ENCODE measurements at regions not wholly inside any gene's neighbourhood (a gene's known extent, or its start where the extent isn't known, plus 50 kb on each side); places are given as distances from the start of the nearest gene placed in this dataset.
"Not testable (repeated sequence)": the region's sequence is repeated elsewhere in the genome, so short reads cannot be mapped to it uniquely, and the experiment has no call there.

DNA sequence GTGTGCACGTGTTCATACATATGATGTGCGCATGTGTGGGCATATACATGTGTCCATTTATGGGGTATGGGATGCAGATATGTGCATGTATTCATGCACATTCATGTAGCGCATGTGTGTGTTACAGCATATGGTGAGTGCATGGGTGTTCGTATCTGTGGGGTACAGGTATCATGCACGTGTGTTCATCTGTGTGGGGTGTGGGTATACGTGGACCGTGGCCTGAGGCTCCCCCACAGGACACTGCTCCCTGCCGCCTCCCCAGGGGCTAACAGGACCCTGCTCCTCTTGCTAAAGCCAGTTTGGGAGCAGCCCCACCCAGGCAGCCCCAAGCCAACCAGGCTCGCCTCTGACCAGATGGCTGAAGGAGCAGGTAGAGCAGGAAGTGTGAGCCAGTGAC lies 213.4 kb upstream of the POTEB2 start:
- H3K4me3 ChIP-seq; H3K9me3 ChIP-seq; H3K36me3 ChIP-seq (ENCODE audit: low read depth, missing control alignments); intact Hi-C loops (cut with DNase I; ENCODE audit: low total_unique reads); H3K27me3 ChIP-seq; H3K4me1 ChIP-seq; DNase-seq; H3K27ac ChIP-seq: not testable (repeated sequence)
- WGBS, 2 donors = no CpG with 5 or more reads among the region's 9 CpGs

DNA sequence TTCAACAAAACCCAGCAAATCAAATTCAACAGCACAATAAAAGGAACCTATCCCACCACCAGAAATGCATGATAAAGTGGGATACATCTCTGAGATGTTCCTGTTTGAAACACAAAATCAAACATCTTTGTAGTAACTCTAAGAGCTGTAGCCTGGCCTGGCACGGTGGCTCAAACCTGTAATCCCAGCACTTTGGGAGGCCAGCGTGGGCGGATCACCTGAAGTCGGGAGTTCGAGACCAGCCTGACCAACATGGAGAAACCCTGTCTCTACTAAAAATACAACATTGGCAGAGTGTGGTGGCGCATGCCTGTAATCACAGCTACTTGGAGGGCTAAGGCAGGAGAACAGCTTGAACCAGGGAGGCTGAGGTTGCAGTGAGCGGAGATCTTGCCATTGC lies 202.8 kb upstream of the POTEB2 start:
- intact Hi-C loops (cut with DNase I; ENCODE audit: low total_unique reads) = not testable (repeated sequence)
- 0% methylated on average over 1 of the region's 7 CpGs; no CpG with 5 or more reads in 1 of the 2 donors for WGBS, 2 donors

DNA sequence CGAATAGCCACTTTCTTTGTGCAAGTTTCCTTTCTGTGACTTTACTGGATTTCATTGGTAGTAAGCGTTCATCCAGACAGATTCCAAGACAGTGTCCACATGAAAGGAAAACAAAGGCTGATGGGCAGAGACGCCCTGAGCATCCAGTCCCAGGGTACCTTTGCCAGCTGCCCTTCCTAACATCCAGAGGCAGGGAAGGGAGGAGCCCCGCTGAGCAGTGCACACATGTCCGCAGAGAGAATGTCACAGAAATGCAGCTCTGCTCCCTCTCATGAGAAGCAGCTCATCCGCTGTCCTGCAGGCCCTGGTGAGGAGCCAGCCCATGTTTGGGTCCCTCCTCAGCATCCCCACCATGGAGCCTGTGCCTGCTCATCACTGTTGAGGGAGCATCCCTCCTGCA lies 197.4 kb upstream of the POTEB2 start:
- H3K4me3 ChIP-seq; H3K36me3 ChIP-seq (ENCODE audit: low read depth, missing control alignments); DNase-seq; H3K9me3 ChIP-seq; H3K27me3 ChIP-seq; intact Hi-C loops (cut with DNase I; ENCODE audit: low total_unique reads); H3K27ac ChIP-seq; H3K4me1 ChIP-seq: not testable (repeated sequence)
- WGBS, 2 donors = 68 to 79% methylated on average over 3 to 4 of the region's 6 CpGs

More for the DNA sequence above, 202.8 kb upstream of the POTEB2 start:
- DNase-seq; H3K36me3 ChIP-seq (ENCODE audit: low read depth, missing control alignments); H3K9me3 ChIP-seq; H3K4me1 ChIP-seq; H3K4me3 ChIP-seq; H3K27me3 ChIP-seq; H3K27ac ChIP-seq: not testable (repeated sequence)

DNA sequence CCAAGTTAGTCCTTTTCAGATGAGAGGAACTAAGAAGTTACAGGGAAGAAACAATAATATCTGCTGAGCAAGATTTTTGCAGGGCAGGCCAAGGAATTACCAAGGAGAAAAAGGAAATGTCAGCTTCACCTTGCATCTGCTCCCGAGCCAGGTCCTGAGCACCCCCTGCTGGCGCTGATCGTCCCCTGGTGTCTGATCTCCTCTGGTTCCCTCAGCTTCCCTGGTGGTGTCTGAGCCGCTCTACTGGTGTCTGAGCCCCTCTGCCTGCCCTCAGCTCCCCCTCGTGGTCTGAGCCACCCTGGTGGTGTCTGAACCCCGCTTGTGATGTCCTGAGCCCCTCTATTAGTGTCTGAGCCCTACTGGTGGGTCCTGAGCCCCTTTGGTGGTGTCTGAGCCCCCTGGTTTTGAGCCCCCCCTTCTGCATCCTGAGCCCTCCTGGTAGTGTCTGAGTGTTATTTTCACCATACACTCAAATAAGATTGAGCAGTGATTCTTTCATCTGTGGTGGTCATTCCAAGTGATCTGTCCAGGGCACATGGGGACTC lies 196.6 kb upstream of the POTEB2 start:
- intact Hi-C loops (cut with DNase I; ENCODE audit: low total_unique reads); DNase-seq; H3K27ac ChIP-seq; H3K36me3 ChIP-seq (ENCODE audit: low read depth, missing control alignments); H3K4me1 ChIP-seq; H3K4me3 ChIP-seq; H3K9me3 ChIP-seq; H3K27me3 ChIP-seq: not testable (repeated sequence)
- WGBS, 2 donors = no CpG with 5 or more reads among the region's 6 CpGs

DNA sequence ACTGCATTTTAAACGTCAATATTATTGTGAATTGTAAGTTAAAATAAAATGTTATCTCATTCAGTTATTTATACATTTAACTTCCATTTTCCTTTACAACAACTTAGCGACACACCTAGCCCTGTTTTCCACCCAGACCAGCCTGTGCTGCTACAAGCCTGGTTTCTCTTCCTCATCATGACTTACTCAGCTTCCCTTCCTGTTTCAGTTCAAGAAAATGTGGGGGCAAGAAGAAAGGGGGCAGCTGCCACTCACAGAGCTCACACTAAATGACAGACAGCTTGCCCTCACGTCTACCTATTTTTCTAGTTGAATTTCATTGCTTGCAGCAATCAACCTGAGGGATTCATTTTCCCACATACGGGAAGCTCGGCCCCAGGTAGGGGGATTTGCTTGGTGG lies 185.8 kb upstream of the POTEB2 start:
- not testable (repeated sequence) for H3K36me3 ChIP-seq (ENCODE audit: low read depth, missing control alignments); DNase-seq

DNA sequence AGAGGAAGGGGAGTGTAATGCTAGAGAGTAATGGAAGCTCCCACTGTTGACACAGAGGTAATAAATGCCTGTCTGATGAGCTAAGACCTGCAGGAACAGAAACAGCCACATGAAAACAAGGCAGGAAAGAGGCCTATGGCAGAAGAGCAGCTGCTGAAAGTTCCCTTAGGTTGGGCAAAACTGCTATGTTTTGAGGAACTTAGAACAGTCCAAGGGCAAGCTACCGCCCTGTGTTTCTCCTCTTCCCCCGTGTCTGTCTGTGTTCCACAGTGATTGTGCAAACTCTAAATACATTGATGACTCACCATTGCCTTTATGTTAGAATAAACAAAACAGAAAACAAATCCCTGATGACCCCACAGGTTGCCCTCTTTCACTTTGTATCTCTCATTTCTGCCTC lies 165.6 kb upstream of the POTEB2 start:
- H3K4me1 ChIP-seq; H3K36me3 ChIP-seq (ENCODE audit: low read depth, missing control alignments); intact Hi-C loops (cut with DNase I; ENCODE audit: low total_unique reads); DNase-seq; H3K9me3 ChIP-seq; H3K27ac ChIP-seq; H3K27me3 ChIP-seq; H3K4me3 ChIP-seq: not testable (repeated sequence)
- WGBS, 2 donors = no CpG with 5 or more reads among the region's 2 CpGs

More for the DNA sequence above, 185.8 kb upstream of the POTEB2 start:
- no CpG with 5 or more reads among the region's 5 CpGs for WGBS, 2 donors
- H3K4me3 ChIP-seq; intact Hi-C loops (cut with DNase I; ENCODE audit: low total_unique reads); H3K27ac ChIP-seq; H3K4me1 ChIP-seq; H3K9me3 ChIP-seq; H3K27me3 ChIP-seq: not testable (repeated sequence)

DNA sequence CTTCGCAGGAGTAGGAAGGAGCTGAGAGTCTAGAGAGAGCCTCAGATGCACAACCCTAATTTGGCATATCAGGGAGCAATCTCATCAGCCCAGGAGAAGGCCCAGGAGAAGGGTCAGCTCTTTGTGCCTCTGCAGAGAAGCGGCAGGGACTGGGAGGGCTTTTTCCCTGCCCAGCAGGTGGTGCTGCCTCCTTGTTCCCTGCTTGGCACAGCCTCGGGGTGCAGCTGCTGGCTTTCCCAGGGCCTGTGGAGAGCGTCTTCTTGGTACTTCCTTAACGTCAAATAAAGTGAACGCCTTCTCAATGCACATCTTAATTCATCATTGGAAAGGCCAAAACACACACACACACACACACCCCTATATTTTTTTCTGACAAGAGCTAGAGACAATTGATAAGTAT lies 162.9 kb upstream of the POTEB2 start:
- DNase-seq; intact Hi-C loops (cut with DNase I; ENCODE audit: low total_unique reads): not testable (repeated sequence)

DNA sequence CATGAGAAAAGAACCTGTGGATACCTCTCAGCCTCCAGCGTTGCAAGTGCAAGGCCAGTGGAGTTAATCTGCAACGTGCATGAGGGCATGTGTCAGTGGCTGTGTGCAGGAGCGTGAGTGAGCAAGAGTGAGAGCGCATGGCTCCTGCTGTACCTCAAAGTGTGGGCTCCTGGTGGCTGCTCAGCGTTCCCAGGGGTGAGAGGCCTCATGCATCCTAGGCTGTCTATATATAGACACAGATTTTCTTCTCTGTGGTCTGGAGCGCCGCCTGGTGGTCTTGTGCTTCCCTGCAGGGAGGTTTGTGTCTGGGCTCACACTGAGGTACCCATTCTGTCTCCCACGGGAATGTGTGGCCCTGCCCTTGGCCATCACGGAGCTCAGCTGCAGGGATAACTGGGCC lies 161.8 kb upstream of the POTEB2 start:
- intact Hi-C loops (cut with DNase I; ENCODE audit: low total_unique reads); DNase-seq; H3K9me3 ChIP-seq; H3K27ac ChIP-seq; H3K4me1 ChIP-seq; H3K4me3 ChIP-seq; H3K27me3 ChIP-seq; H3K36me3 ChIP-seq (ENCODE audit: low read depth, missing control alignments): not testable (repeated sequence)
- WGBS, 2 donors = no CpG with 5 or more reads among the region's 9 CpGs

More for the DNA sequence above, 162.9 kb upstream of the POTEB2 start:
- H3K9me3 ChIP-seq; H3K4me1 ChIP-seq; H3K36me3 ChIP-seq (ENCODE audit: low read depth, missing control alignments); H3K4me3 ChIP-seq; H3K27me3 ChIP-seq; H3K27ac ChIP-seq: not testable (repeated sequence)
- WGBS, 2 donors = no CpG with 5 or more reads among the region's 6 CpGs

DNA sequence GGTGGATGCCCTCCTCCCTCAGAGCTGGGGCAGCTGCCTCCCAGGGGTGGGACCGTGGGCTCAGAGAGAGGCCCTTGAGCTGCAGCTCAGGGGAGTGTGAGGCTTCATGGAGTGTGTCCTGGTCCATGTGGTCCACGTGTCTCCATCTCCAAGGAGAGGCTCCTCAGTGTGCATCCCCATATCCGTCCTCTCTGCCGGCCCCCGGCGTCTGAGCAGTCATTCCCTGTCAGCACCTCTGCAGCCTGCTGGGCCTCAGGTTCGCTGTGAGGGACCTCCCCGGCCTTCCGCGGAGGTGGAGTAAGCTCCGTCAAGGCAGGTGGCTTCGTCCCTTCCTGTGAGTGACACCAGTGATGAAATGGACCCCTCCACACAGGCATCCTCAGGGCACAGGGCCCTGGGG lies 160.7 kb upstream of the POTEB2 start:
- H3K27me3 ChIP-seq; intact Hi-C loops (cut with DNase I; ENCODE audit: low total_unique reads); H3K27ac ChIP-seq; H3K36me3 ChIP-seq (ENCODE audit: low read depth, missing control alignments); H3K4me3 ChIP-seq; DNase-seq; H3K9me3 ChIP-seq; H3K4me1 ChIP-seq: not testable (repeated sequence)
- no CpG with 5 or more reads among the region's 12 CpGs for WGBS, 2 donors

DNA sequence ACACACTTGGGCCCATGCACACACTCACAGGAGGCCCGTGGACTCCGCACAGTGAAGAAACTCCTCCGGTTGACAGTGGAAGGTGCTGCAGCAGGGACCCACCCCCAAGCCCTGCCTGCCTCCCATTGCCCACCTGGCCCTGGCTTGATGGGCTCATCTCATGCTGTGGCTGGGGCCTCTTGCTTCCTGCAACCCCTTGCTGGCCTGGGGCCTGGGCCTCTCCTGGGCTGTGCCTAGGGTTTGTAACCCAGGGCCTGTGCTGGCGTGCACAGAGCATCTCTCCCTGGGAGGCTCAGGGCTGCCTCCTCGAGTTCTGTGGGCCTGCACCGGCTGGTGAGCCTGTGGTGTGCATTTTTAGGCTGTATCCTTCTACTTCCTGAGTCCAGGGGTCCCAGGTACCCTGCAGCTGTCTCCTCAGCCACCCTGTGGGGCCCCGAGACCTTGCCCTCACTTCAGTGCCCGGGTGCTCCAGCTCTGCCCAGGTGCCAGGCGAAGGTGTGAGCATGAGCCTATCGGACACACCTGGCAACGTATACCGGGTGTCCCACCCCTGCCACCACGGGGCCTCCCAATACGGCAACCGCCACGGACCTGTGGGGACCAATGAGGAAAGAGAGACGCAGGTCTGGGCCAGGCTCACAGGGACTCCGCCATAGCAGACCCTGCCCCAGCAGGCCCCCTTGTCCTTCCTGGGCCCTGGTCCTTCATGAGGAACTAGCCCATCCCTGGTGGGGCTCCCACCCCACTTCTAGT lies 158.3 kb upstream of the POTEB2 start:
- not testable (repeated sequence) for H3K9me3 ChIP-seq, H3K4me3 ChIP-seq
- 92% methylated on average over 8 to 12 of the region's 18 CpGs for WGBS, 2 donors

DNA sequence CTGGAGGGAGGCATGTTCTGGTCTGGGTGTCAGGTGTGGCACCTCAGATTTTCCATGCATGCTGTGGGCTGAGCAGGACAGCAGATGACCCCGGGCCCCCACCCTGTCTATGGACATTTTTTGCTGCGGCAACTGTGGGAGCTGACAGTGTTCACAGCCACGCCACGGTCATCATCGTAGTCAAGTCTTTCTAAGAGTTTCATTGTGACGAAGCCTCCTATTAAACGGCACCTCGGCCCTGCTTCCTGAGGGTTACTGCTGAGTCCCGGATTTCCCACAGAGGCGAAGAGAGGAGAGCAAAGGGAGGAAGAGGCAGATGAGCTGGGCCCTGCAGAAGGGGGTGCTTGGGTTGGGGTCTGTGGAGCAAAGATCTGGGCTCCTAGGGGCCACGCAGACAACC lies 152.1 kb upstream of the POTEB2 start:
- H3K27ac ChIP-seq; DNase-seq; intact Hi-C loops (cut with DNase I; ENCODE audit: low total_unique reads); H3K9me3 ChIP-seq; H3K4me3 ChIP-seq; H3K4me1 ChIP-seq; H3K36me3 ChIP-seq (ENCODE audit: low read depth, missing control alignments); H3K27me3 ChIP-seq: not testable (repeated sequence)
- no CpG with 5 or more reads among the region's 11 CpGs for WGBS, 2 donors

More for the DNA sequence above, 158.3 kb upstream of the POTEB2 start:
- H3K36me3 ChIP-seq (ENCODE audit: low read depth, missing control alignments); H3K27ac ChIP-seq; DNase-seq; H3K27me3 ChIP-seq; intact Hi-C loops (cut with DNase I; ENCODE audit: low total_unique reads); H3K4me1 ChIP-seq: not testable (repeated sequence)

DNA sequence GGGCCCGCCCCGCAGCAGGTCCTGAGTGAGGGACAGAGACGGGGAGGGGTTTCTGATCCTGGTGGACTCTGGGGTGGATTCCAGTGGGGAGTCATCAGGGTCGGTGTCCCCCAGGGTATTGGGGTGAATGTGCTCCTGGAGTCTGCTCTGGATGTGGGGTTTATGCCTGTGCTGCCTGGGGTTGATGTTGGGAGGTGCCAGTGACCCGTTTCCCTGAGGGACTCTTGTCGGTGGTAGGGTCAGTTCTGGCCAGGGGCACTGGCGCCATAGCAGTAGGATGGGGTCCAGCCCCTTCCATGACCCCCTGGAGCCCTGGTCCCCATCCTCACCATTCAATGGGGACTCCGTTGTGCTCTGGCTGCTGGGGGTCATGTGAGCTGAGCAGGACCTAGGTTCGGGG lies 151.2 kb upstream of the POTEB2 start:
- WGBS, 2 donors = no CpG with 5 or more reads among the region's 9 CpGs
- H3K4me1 ChIP-seq; intact Hi-C loops (cut with DNase I; ENCODE audit: low total_unique reads); H3K27me3 ChIP-seq; H3K36me3 ChIP-seq (ENCODE audit: low read depth, missing control alignments); DNase-seq; H3K4me3 ChIP-seq; H3K9me3 ChIP-seq; H3K27ac ChIP-seq: not testable (repeated sequence)
